IMR-90 (cell line): ENCODE measurements at regions not wholly inside any gene's neighbourhood (a gene's known extent, or its start where the extent isn't known, plus 50 kb on each side); places are given as distances from the start of the nearest gene placed in this dataset.
"Not testable (repeated sequence)": the region's sequence is repeated elsewhere in the genome, so short reads cannot be mapped to it uniquely, and the experiment has no call there.

Source experiments
- CHD1 ChIP-seq: IDR thresholded peaks from 2 replicates; pipeline ENCODE4 v1.6.1; 2012; ENCODE audit warnings: low read depth, low read length, improper control_type of control experiment
- CTCF ChIP-seq: conservative IDR thresholded peaks from 2 replicates; pipeline ENCODE4 v1.5.1; 2012; ENCODE audit warnings: mild to moderate bottlenecking, low read depth, low read length, improper control_type of control experiment
- POLR2A ChIP-seq: IDR thresholded peaks from 2 replicates; pipeline ENCODE4 v1.6.1; 2012; ENCODE audit warnings: mild to moderate bottlenecking, low read depth, low read length
- RCOR1 ChIP-seq: IDR thresholded peaks from 2 replicates; pipeline ENCODE4 v1.6.1; 2012; ENCODE audit warnings: mild to moderate bottlenecking, low read length, improper control_type of control experiment; ENCODE audit not compliant: insufficient replicate concordance
- TF ChIP-seq, protein P1 (sequence below): fragments of 150-350 bp; IDR thresholded peaks from 2 replicates; pipeline ENCODE4 v1.6.1; 2017; ENCODE audit warnings: mild to moderate bottlenecking, antibody characterized with exemption, low read length, low read depth

DNA sequence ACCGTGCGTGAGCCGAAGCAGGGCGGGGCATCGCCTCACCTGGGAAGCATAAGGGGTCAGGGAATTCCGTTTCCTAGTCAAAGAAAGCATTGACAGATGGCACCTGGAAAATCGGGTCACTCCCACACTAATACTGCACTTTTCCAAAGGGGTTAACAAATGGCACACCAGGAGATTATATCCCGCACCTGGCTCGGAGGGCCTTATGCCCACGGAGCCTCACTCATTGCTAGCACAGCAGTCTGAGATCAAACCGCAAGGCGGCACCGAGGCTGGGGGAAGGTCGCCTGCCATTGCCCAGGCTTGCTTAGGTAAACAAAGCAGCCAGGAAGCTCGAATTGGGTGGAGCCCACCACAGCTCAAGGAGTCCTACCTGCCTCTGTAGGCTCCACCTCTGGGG, 1698.1 kb downstream of the TP53TG3F start:
- TF ChIP-seq, protein P1, sequence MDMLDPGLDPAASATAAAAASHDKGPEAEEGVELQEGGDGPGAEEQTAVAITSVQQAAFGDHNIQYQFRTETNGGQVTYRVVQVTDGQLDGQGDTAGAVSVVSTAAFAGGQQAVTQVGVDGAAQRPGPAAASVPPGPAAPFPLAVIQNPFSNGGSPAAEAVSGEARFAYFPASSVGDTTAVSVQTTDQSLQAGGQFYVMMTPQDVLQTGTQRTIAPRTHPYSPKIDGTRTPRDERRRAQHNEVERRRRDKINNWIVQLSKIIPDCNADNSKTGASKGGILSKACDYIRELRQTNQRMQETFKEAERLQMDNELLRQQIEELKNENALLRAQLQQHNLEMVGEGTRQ = not testable (repeated sequence)
- TF ChIP-seq POLR2A, CHD1, CTCF, RCOR1: not testable (repeated sequence)
